A673 (cell line): ENCODE measurements at regions not wholly inside any gene's neighbourhood (a gene's known extent, or its start where the extent isn't known, plus 50 kb on each side); places are given as distances from the start of the nearest gene placed in this dataset.
"Not testable (repeated sequence)": the region's sequence is repeated elsewhere in the genome, so short reads cannot be mapped to it uniquely, and the experiment has no call there.

Source experiments
- BruUV-seq: library from RNA; stranded (reverse); fragments of 400-500 nt; replicated peaks from 2 replicates; lab custom pipeline; 2021; lab: Mats Ljungman, UMichigan
- CTCF ChIA-PET: fragments of 300-600 bp; sonication (Branson Sonifier 250); formaldehyde crosslinking; loops from one replicate; lab custom pipeline; 2022; ENCODE audit warnings: antibody characterized with exemption; lab: Charles Lee
- POLR2A ChIA-PET: fragments of 300-600 bp; sonication (Branson Sonifier 250); formaldehyde crosslinking; loops from one replicate; lab custom pipeline; 2022; ENCODE audit warnings: antibody characterized with exemption; ENCODE audit not compliant: low non-redundant PET; lab: Charles Lee
- DNase-seq: peaks from one replicate; pipeline ENCODE4 v3.0.0-alpha.2; 2015; ENCODE audit warnings: low spot score
- H3K27ac ChIP-seq: fragments of 200-600 bp; sonication (generic); 2 replicates; pipeline ENCODE4 v1.5.1; 2016; ENCODE audit warnings: mixed run types, low read depth, mild to moderate bottlenecking, mixed read lengths, antibody characterized with exemption, low read length; ENCODE audit not compliant: poor library complexity, severe bottlenecking
- H3K27me3 ChIP-seq: fragments of 200-600 bp; sonication (generic); replicated peaks from 2 replicates; pipeline ENCODE4 v1.6.1; 2017; ENCODE audit warnings: mixed run types, low read depth, mild to moderate bottlenecking, mixed read lengths, antibody characterized with exemption, low read length; ENCODE audit not compliant: insufficient read depth, poor library complexity
- H3K36me3 ChIP-seq: fragments of 200-600 bp; sonication (generic); 2 replicates; pipeline ENCODE4 v1.6.1; 2016; ENCODE audit warnings: mixed run types, mild to moderate bottlenecking, mixed read lengths, antibody characterized with exemption, low read length; ENCODE audit not compliant: insufficient read depth, poor library complexity, severe bottlenecking
- H3K4me1 ChIP-seq: fragments of 200-600 bp; sonication (generic); 2 replicates; pipeline ENCODE4 v1.6.1; 2017; ENCODE audit warnings: mixed run types, mild to moderate bottlenecking, mixed read lengths, antibody characterized with exemption, low read length; ENCODE audit not compliant: insufficient read depth, poor library complexity, severe bottlenecking
- H3K4me3 ChIP-seq: fragments of 200-600 bp; sonication (generic); 2 replicates; pipeline ENCODE4 v1.5.1; 2016; ENCODE audit warnings: low read depth, mixed run types, mild to moderate bottlenecking, mixed read lengths, low read length; ENCODE audit not compliant: poor library complexity, severe bottlenecking
- H3K9me3 ChIP-seq: fragments of 200-600 bp; sonication (generic); 2 replicates; pipeline ENCODE4 v1.6.1; 2016; ENCODE audit warnings: mixed run types, low read depth, mild to moderate bottlenecking, mixed read lengths, antibody characterized with exemption, low read length; ENCODE audit not compliant: poor library complexity, severe bottlenecking
- CTCF ChIP-seq: fragments of 300-800, 200-600 bp; sonication (generic); conservative IDR thresholded peaks from 2 replicates; pipeline ENCODE4 v1.5.1; 2017; ENCODE audit warnings: low read depth, mild to moderate bottlenecking, antibody characterized with exemption, low read length, moderate library complexity, mixed read lengths
- intact Hi-C: fragments of 100-400 bp; cut with micrococcal nuclease; formaldehyde crosslinking; loops from one replicate; pipeline ENCODE4 v1.10.0; 2022; ENCODE audit not compliant: unreplicated experiment

- H3K4me1 ChIP-seq, intact Hi-C loops, H3K9me3 ChIP-seq, DNase-seq, H3K4me3 ChIP-seq, H3K27ac ChIP-seq, POLR2A ChIA-PET, H3K36me3 ChIP-seq, H3K27me3 ChIP-seq, BruUV-seq, CTCF ChIA-PET: not testable (repeated sequence)
Measured at GRCh38 chr1:146411923-146412322, 183.1 kb upstream of the NOTCH2NLA start.

- H3K4me3 ChIP-seq, H3K36me3 ChIP-seq, H3K27me3 ChIP-seq, POLR2A ChIA-PET, H3K27ac ChIP-seq, H3K4me1 ChIP-seq, intact Hi-C loops, CTCF ChIA-PET, H3K9me3 ChIP-seq: not testable (repeated sequence)
- peak; percentile 86 for DNase-seq
- TSS peak; percentile 100 for BruUV-seq
Measured at GRCh38 chr1:146409817-146410441, 181.1 kb upstream of the NOTCH2NLA start.

- H3K9me3 ChIP-seq, H3K27me3 ChIP-seq, H3K36me3 ChIP-seq, intact Hi-C loops, H3K4me1 ChIP-seq, H3K27ac ChIP-seq, H3K4me3 ChIP-seq, POLR2A ChIA-PET, CTCF ChIA-PET, BruUV-seq: not testable (repeated sequence)
- peak; percentile 66 for DNase-seq
Measured at GRCh38 chr1:146409116-146409801, 180.4 kb upstream of the NOTCH2NLA start.

GRCh38 chr1:146401281-146401825, 172.5 kb upstream of the NOTCH2NLA start:
- TF ChIP-seq CTCF = peak; percentile 46
- peak; percentile 1 for DNase-seq
- H3K27ac ChIP-seq, H3K36me3 ChIP-seq, H3K27me3 ChIP-seq, H3K4me3 ChIP-seq, CTCF ChIA-PET, BruUV-seq, POLR2A ChIA-PET, H3K4me1 ChIP-seq, H3K9me3 ChIP-seq, intact Hi-C loops: not testable (repeated sequence)

- CTCF ChIA-PET, BruUV-seq, H3K36me3 ChIP-seq, H3K4me1 ChIP-seq, DNase-seq, POLR2A ChIA-PET, H3K4me3 ChIP-seq, H3K27me3 ChIP-seq, H3K9me3 ChIP-seq, H3K27ac ChIP-seq, intact Hi-C loops: not testable (repeated sequence)
Measured at GRCh38 chr1:146400173-146401121, 171.6 kb upstream of the NOTCH2NLA start.

GRCh38 chr1:146399225-146399624, 170.4 kb upstream of the NOTCH2NLA start:
- not testable (repeated sequence) for H3K27ac ChIP-seq

More at GRCh38 chr1:146399225-146399624, 170.4 kb upstream of the NOTCH2NLA start:
- BruUV-seq, intact Hi-C loops, POLR2A ChIA-PET, H3K36me3 ChIP-seq, DNase-seq, H3K4me1 ChIP-seq, H3K9me3 ChIP-seq, H3K27me3 ChIP-seq, H3K4me3 ChIP-seq, CTCF ChIA-PET: not testable (repeated sequence)
